ENCODE measurements at regions not wholly inside any gene's neighbourhood (a gene's known extent, or its start where the extent isn't known, plus 50 kb on each side); places are given as distances from the start of the nearest gene placed in this dataset.

- TF ChIP-seq CTCF (IDR thresholded peaks at IDR 0.05; ENCODE audit: insufficient read depth, low read length, poor library complexity, severe bottlenecking), result no peak
- no peak for TF ChIP-seq EZH2phosphoT487 (conservative IDR thresholded peaks at IDR 0.05; ENCODE audit: low read length)
Measured at GRCh38 chr4:136078976-136079375, 1453.3 kb downstream of the PCDH18 start.

Data from SU-DHL-6 (cell line).